ENCODE measurements at regions not wholly inside any gene's neighbourhood (a gene's known extent, or its start where the extent isn't known, plus 50 kb on each side); places are given as distances from the start of the nearest gene placed in this dataset.

DNA sequence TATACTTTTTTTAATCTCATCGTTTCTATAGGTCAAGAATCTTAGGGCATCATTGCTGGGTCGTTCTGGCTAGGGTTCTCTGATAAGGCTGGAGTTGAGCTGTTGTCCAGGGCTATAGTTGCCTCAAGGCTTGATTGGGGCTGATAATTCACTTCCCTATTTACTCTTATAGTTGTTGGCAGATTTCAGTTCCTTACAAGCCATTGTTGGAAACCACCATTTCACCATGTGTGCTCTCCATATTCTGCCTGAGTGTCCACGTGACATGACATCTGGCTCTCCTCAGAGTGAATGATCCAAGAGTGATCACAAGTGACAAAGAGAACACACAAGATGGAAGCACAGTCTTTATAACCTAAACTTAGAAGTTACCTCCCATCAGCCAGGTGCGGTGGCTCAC, 852.2 kb downstream of the EFNA5 start:
- no peaks in the 10 kb centered on the region for H3K27me3 ChIP-seq
- no peaks in the 10 kb centered on the region for H3K9me3 ChIP-seq
- H3K4me1 ChIP-seq, result no peaks in the 10 kb centered on the region
- ATAC-seq (ENCODE audit: low FRiP score in 2 of 2), result no peak
- H3K36me3 ChIP-seq, result no peaks in the 10 kb centered on the region
- no peak for DNase-seq
- no peak overlapping the region for H3K4me3 ChIP-seq
- 81 to 88% methylated on average over 4 of the region's 4 CpGs for WGBS, 2 donors
- TF ChIP-seq EP300 (IDR thresholded peaks at IDR 0.05) (no peak), POLR2A (IDR thresholded peaks at IDR 0.05) (no peak), POLR2AphosphoS5 (IDR thresholded peaks at IDR 0.05) (no peak), CTCF (IDR thresholded peaks at IDR 0.05) (no peak)
- no peak overlapping the region for H3K27ac ChIP-seq

DNA sequence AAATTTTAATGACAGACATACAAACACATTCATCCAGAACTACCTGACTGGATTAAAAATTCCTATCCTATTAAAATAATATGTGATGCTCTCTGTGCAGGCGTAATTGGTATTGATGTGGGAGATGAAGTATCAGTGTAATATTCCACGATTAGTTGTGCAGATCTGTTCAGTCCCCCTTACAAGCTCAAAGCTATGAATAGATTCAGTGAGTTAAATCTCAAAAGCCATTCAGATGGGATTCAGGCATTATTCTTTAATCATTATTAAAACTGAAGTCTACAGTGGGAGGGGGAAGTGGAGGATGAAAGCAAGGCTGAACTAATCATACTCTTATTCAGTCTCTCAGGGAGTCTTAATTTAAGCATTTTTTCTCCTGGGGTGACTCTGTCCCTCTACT, 855.8 kb downstream of the EFNA5 start:
- H3K4me3 ChIP-seq, result no peak overlapping the region
- WGBS, 2 donors, result 80 to 89% methylated on average over 2 of the region's 2 CpGs
- H3K4me1 ChIP-seq, result no peaks in the 10 kb centered on the region
- H3K9me3 ChIP-seq, result no peaks in the 10 kb centered on the region
- no peaks in the 10 kb centered on the region for H3K36me3 ChIP-seq
- TF ChIP-seq EP300 (IDR thresholded peaks at IDR 0.05) (no peak), POLR2AphosphoS5 (IDR thresholded peaks at IDR 0.05) (no peak), CTCF (IDR thresholded peaks at IDR 0.05) (no peak), POLR2A (IDR thresholded peaks at IDR 0.05) (no peak)
- H3K27me3 ChIP-seq, result no peaks in the 10 kb centered on the region
- DNase-seq (no peak), ATAC-seq (ENCODE audit: low FRiP score in 2 of 2) (no peak)
- no peak overlapping the region for H3K27ac ChIP-seq

GRCh38 chr5:106801554-106801953, 869.2 kb downstream of the EFNA5 start:
- no peak for DNase-seq
- 45 to 53% methylated on average over 3 of the region's 3 CpGs for WGBS, 2 donors
- TF ChIP-seq CTCF (IDR thresholded peaks at IDR 0.05), result no peak
- no peak for TF ChIP-seq POLR2AphosphoS5 (IDR thresholded peaks at IDR 0.05)
- no peak for TF ChIP-seq POLR2A (IDR thresholded peaks at IDR 0.05)
- TF ChIP-seq EP300 (IDR thresholded peaks at IDR 0.05), result no peak
- no peaks in the 10 kb centered on the region for H3K27me3 ChIP-seq
- H3K36me3 ChIP-seq, result no peaks in the 10 kb centered on the region
- no peak for ATAC-seq (ENCODE audit: low FRiP score in 2 of 2)
- H3K9me3 ChIP-seq, result no peaks in the 10 kb centered on the region
- H3K27ac ChIP-seq, result no peak overlapping the region
- H3K4me1 ChIP-seq, result no peaks in the 10 kb centered on the region
- H3K4me3 ChIP-seq, result no peak overlapping the region

GRCh38 chr5:106797996-106798395, 872.7 kb downstream of the EFNA5 start:
- Histone ChIP-seq H3K9me3 (no peaks in the 10 kb centered on the region), H3K27me3 (no peaks in the 10 kb centered on the region), H3K4me3 (no peak overlapping the region), H3K27ac (no peak overlapping the region), H3K4me1 (no peaks in the 10 kb centered on the region), H3K36me3 (no peaks in the 10 kb centered on the region)
- ATAC-seq (ENCODE audit: low FRiP score in 2 of 2), result no peak
- DNase-seq, result no peak
- TF ChIP-seq EP300 (IDR thresholded peaks at IDR 0.05), result no peak
- TF ChIP-seq POLR2A (IDR thresholded peaks at IDR 0.05), result no peak
- no peak for TF ChIP-seq CTCF (IDR thresholded peaks at IDR 0.05)
- WGBS, 2 donors, result 69 to 80% methylated on average over 3 of the region's 3 CpGs

GRCh38 chr5:106796081-106796480, 874.7 kb downstream of the EFNA5 start:
- no peak for DNase-seq
- Histone ChIP-seq H3K27me3 (no peaks in the 10 kb centered on the region), H3K27ac (no peak overlapping the region), H3K9me3 (no peaks in the 10 kb centered on the region), H3K36me3 (no peaks in the 10 kb centered on the region), H3K4me3 (no peak overlapping the region), H3K4me1 (no peaks in the 10 kb centered on the region)
- no peak for ATAC-seq (ENCODE audit: low FRiP score in 2 of 2)
- no peak for TF ChIP-seq POLR2A (IDR thresholded peaks at IDR 0.05)
- TF ChIP-seq EP300 (IDR thresholded peaks at IDR 0.05), result no peak
- TF ChIP-seq POLR2AphosphoS5 (IDR thresholded peaks at IDR 0.05), result no peak
- no peak for TF ChIP-seq CTCF (IDR thresholded peaks at IDR 0.05)
- 76 to 79% methylated on average over 3 of the region's 3 CpGs for WGBS, 2 donors
